ENCODE measurements at regions not wholly inside any gene's neighbourhood (a gene's known extent, or its start where the extent isn't known, plus 50 kb on each side); places are given as distances from the start of the nearest gene placed in this dataset.

DNA sequence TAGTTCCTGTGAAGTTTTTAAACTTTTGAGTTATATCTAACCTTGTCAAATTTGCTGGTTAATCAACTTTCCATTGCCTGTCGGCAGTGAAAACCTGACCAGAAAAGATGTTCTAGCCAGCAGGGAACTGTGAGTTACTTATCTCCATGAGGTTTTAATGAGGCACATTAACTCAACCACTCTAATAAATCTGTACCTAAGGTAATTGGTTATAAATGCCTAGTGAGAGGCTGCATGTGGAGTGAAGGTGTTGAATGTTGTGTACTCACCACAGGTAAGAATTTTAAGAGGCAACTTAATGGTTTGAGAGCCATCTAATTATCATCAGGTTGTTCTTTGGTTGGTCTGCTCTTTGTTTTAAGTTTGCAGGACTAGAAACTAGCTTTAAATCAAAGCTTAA lies 138.4 kb upstream of the LHX8 start:
- TF ChIP-seq, protein P1, sequence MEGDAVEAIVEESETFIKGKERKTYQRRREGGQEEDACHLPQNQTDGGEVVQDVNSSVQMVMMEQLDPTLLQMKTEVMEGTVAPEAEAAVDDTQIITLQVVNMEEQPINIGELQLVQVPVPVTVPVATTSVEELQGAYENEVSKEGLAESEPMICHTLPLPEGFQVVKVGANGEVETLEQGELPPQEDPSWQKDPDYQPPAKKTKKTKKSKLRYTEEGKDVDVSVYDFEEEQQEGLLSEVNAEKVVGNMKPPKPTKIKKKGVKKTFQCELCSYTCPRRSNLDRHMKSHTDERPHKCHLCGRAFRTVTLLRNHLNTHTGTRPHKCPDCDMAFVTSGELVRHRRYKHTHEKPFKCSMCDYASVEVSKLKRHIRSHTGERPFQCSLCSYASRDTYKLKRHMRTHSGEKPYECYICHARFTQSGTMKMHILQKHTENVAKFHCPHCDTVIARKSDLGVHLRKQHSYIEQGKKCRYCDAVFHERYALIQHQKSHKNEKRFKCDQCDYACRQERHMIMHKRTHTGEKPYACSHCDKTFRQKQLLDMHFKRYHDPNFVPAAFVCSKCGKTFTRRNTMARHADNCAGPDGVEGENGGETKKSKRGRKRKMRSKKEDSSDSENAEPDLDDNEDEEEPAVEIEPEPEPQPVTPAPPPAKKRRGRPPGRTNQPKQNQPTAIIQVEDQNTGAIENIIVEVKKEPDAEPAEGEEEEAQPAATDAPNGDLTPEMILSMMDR (IDR thresholded peaks at IDR 0.05) = no peak
- H3K36me3 Mint-ChIP-seq (ENCODE audit: low read depth) = no peaks in the 10 kb centered on the region
- H3K4me3 Mint-ChIP-seq = no peak overlapping the region
- no peak for DNase-seq
- no peaks in the 10 kb centered on the region for H3K27me3 Mint-ChIP-seq (ENCODE audit: insufficient read depth)
- H3K4me1 Mint-ChIP-seq (ENCODE audit: low read depth) = no peaks in the 10 kb centered on the region
- peaks cover 18% of the 10 kb centered on the region for H3K9me3 Mint-ChIP-seq
- no peak overlapping the region for H3K27ac Mint-ChIP-seq

DNA sequence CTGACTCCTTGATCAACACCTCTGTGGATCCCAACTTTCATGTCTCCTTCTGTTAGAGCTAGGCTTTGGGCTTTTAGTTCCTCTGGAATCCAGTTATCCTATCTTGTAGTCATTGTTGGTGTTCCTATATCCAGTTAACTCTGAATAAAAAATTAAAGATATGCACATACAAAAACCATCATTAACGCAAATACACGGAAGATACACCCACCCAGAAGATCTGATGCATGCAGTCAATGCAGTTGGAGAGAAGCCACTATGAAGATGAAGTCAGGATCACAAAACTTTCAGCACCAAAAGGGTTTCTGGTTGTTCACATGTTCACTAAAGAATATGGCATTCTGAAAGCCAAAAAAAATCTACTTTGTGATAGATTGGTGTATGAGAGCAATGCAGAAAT lies 123.6 kb upstream of the LHX8 start:
- no peak overlapping the region for H3K4me3 Mint-ChIP-seq
- TF ChIP-seq, protein P1 (IDR thresholded peaks at IDR 0.05) = no peak
- H3K9me3 Mint-ChIP-seq = peaks cover 31% of the 10 kb centered on the region
- no peaks in the 10 kb centered on the region for H3K27me3 Mint-ChIP-seq (ENCODE audit: insufficient read depth)
- DNase-seq = no peak
- no peaks in the 10 kb centered on the region for H3K4me1 Mint-ChIP-seq (ENCODE audit: low read depth)
- no peaks in the 10 kb centered on the region for H3K36me3 Mint-ChIP-seq (ENCODE audit: low read depth)
- no peak overlapping the region for H3K27ac Mint-ChIP-seq

DNA sequence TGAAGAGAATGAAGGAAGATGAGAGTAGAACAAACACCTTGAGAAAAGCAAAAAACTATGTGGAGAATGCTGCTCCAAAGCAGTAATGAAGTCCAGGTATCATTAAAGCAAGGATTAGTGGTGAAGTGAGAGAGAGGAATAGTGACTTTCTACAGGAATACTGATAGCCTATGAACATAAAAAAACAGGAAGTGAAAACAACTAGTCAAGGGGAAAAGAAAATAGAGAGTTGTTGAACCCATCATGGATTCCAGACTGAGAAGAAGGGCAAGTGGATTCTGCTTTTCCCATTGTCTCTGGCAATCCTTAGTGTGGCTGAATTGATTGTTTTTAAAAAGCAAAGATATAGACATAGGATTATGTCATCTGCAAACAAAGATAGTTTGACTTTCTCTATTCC lies 119.9 kb upstream of the LHX8 start:
- no peak for DNase-seq
- Mint-ChIP-seq H3K9me3 (peaks cover 45% of the 10 kb centered on the region), H3K4me1 (ENCODE audit: low read depth) (no peaks in the 10 kb centered on the region), H3K27ac (no peak overlapping the region), H3K4me3 (no peak overlapping the region), H3K36me3 (ENCODE audit: low read depth) (no peaks in the 10 kb centered on the region), H3K27me3 (ENCODE audit: insufficient read depth) (no peaks in the 10 kb centered on the region)
- TF ChIP-seq, protein P1 (IDR thresholded peaks at IDR 0.05) = no peak

DNA sequence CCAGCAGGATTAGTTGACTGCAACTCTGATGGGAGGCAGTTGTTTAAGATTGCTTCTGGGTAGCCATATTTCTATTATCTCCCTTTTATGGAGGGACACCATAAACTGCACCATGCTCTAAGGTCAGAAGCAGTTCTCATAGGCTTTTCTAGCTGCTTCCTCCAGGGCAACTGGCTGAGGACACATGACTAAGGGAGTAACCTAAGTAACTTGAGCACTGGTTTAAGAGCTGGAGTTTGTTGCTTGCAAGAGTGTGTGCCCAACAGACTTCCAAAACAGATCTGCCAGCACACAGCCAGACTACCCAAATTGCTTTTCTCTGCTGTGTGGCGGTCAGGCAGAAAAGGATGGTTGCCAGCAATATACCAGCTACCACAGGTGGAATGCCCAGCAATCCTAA lies 111.2 kb upstream of the LHX8 start:
- Mint-ChIP-seq H3K4me3 (no peak overlapping the region), H3K36me3 (ENCODE audit: low read depth) (no peaks in the 10 kb centered on the region), H3K27ac (no peak overlapping the region), H3K27me3 (ENCODE audit: insufficient read depth) (no peaks in the 10 kb centered on the region), H3K4me1 (ENCODE audit: low read depth) (no peaks in the 10 kb centered on the region), H3K9me3 (peaks cover 11% of the 10 kb centered on the region)
- TF ChIP-seq, protein P1 (IDR thresholded peaks at IDR 0.05) = no peak
- DNase-seq = no peak

DNA sequence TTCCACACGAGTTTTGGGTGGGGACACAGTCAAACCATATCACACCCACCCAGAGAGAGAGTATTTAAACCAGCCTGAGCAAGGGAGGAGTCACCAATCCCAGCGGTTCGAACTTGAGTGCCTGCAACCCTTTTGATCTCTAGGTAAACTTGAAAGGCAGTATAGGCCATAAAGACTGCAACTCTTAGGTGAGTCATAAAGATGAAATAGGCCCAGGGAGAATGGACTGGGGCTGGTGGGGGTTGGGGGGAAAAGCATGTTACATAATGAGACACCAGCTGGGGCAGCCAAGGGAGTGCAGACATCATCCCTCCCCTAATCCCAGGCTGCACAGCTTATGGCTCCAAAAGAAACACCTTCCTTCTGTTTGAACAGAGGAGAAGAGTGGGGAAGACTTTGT lies 99.8 kb upstream of the LHX8 start:
- Mint-ChIP-seq H3K27ac (no peak overlapping the region), H3K36me3 (ENCODE audit: low read depth) (no peaks in the 10 kb centered on the region), H3K4me1 (ENCODE audit: low read depth) (no peaks in the 10 kb centered on the region), H3K4me3 (no peak overlapping the region), H3K9me3 (peaks cover 19% of the 10 kb centered on the region), H3K27me3 (ENCODE audit: insufficient read depth) (peaks cover 1% of the 10 kb centered on the region; the same call in 1 of the 2 replicates)
- no peak for DNase-seq
- TF ChIP-seq, protein P1 (IDR thresholded peaks at IDR 0.05) = no peak

DNA sequence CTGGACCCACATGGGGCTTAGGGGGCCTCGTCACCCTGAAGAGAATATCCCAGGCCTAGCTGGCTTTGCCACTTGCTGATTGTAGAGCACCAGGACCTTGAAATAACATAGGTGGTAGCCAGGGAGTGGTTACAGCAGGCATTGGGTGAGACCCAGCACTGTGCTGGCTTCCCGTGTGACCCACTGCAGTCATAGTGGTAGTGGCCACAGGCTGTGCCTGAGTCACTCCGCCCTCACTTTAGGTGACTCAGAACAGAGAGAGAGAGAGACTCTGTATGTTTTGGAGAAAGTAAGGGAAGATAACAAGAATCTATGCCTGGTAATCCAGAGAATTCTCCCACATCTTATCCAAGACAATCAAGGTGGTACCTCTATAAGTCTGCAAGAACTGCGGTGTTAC lies 98.7 kb upstream of the LHX8 start:
- no peak overlapping the region for H3K4me3 Mint-ChIP-seq
- TF ChIP-seq, protein P1 (IDR thresholded peaks at IDR 0.05) = no peak
- peaks cover 24% of the 10 kb centered on the region for H3K9me3 Mint-ChIP-seq
- no peaks in the 10 kb centered on the region for H3K4me1 Mint-ChIP-seq (ENCODE audit: low read depth)
- peaks cover 1% of the 10 kb centered on the region; the same call in 1 of the 2 replicates for H3K27me3 Mint-ChIP-seq (ENCODE audit: insufficient read depth)
- no peak for DNase-seq
- no peak overlapping the region for H3K27ac Mint-ChIP-seq
- no peaks in the 10 kb centered on the region for H3K36me3 Mint-ChIP-seq (ENCODE audit: low read depth)
